ENCODE measurements at regions not wholly inside any gene's neighbourhood (a gene's known extent, or its start where the extent isn't known, plus 50 kb on each side); places are given as distances from the start of the nearest gene placed in this dataset.
"Not testable (repeated sequence)": the region's sequence is repeated elsewhere in the genome, so short reads cannot be mapped to it uniquely, and the experiment has no call there.

- Histone ChIP-seq H3K4me2 (no peak overlapping the region), H3K4me1 (no peaks in the 10 kb centered on the region), H3K9me3 (peaks cover 23% of the 10 kb centered on the region; the same call in 2 of the 3 replicates), H3K27ac (no peak overlapping the region), H3K4me3 (no peak overlapping the region)
- no peak for FAIRE-seq
- POLR2A ChIA-PET: no interaction called here
- WGBS (ENCODE audit: missing lambda C conversion rate): no CpG with 5 or more reads among the region's 2 CpGs
- no peak for DNase-seq (ENCODE audit: low read depth in 1 of 2, low spot score in 1 of 2)
- no peak for ATAC-seq
- CTCF ChIA-PET: no interaction called here
- TF ChIP-seq HES2 (IDR thresholded peaks at IDR 0.05): no peak
- no peak for TF ChIP-seq MYC (IDR thresholded peaks at IDR 0.05; ENCODE audit: borderline replicate concordance, low read length)
- no peak for TF ChIP-seq MAZ (IDR thresholded peaks at IDR 0.05; ENCODE audit: borderline replicate concordance, low read depth, low read length)
- TF ChIP-seq BHLHE40 (IDR thresholded peaks at IDR 0.05; ENCODE audit: low read depth, low read length): no peak
- TF ChIP-seq HOXB13 (CRISPR knock-in tag; IDR thresholded peaks at IDR 0.05; ENCODE audit: low read depth): no peak
- TF ChIP-seq PBX3 (IDR thresholded peaks at IDR 0.05): no peak
- TF ChIP-seq TFCP2L1 (CRISPR knock-in tag; IDR thresholded peaks at IDR 0.05): no peak
- no peak for TF ChIP-seq POLR2AphosphoS2 (conservative IDR thresholded peaks at IDR 0.05; ENCODE audit: low read length)
- TF ChIP-seq ATOH8 (CRISPR knock-in tag; IDR thresholded peaks at IDR 0.05; ENCODE audit: low read depth): no peak
- no peak for TF ChIP-seq ZC3H11A (IDR thresholded peaks at IDR 0.05)
- TF ChIP-seq BCL3 (IDR thresholded peaks at IDR 0.05): no peak
- no peak for TF ChIP-seq MAFK (IDR thresholded peaks at IDR 0.05; ENCODE audit: partially characterized antibody)
- TF ChIP-seq CTCF (IDR thresholded peaks at IDR 0.05): no peak
- no peak for TF ChIP-seq KDM5A (IDR thresholded peaks at IDR 0.05)
- TF ChIP-seq EP300 (IDR thresholded peaks at IDR 0.05): no peak
- TF ChIP-seq JUN (IDR thresholded peaks at IDR 0.05): no peak
Measured at GRCh38 chrX:74195120-74195519, 108.9 kb upstream of the ZCCHC13 start.

- FAIRE-seq (no peak), DNase-seq (ENCODE audit: low read depth in 1 of 2, low spot score in 1 of 2) (no peak), ATAC-seq (no peak)
- 0 out of 3 replicates have a peak, but pooled peaks cover 3% of the 10 kb centered on the region for H3K9me3 ChIP-seq
- no peaks in the 10 kb centered on the region for H3K4me1 ChIP-seq
- no peak overlapping the region for H3K4me3 ChIP-seq
- ChIA-PET CTCF (no interaction called here), POLR2A (no interaction called here)
- no peak overlapping the region for H3K27ac ChIP-seq
- TF ChIP-seq HDAC2 (IDR thresholded peaks at IDR 0.05): no peak
- no peak for TF ChIP-seq FOSL2 (IDR thresholded peaks at IDR 0.05)
- no peak for TF ChIP-seq FOSL2 (CRISPR knock-in tag; IDR thresholded peaks at IDR 0.05)
- no peak for TF ChIP-seq EHF (CRISPR knock-in tag; IDR thresholded peaks at IDR 0.05)
- TF ChIP-seq MAZ (IDR thresholded peaks at IDR 0.05; ENCODE audit: borderline replicate concordance, low read depth, low read length): no peak
- no peak for TF ChIP-seq KDM5A (IDR thresholded peaks at IDR 0.05)
- TF ChIP-seq POLR2AphosphoS2 (conservative IDR thresholded peaks at IDR 0.05; ENCODE audit: low read length): no peak
- TF ChIP-seq HEYL (CRISPR knock-in tag; IDR thresholded peaks at IDR 0.05): no peak
- TF ChIP-seq JUNB (IDR thresholded peaks at IDR 0.05): no peak
- TF ChIP-seq PHF8 (IDR thresholded peaks at IDR 0.05; ENCODE audit: borderline replicate concordance, low read depth): no peak
- no peak for TF ChIP-seq NPAS2 (CRISPR knock-in tag; IDR thresholded peaks at IDR 0.05; ENCODE audit: borderline replicate concordance)
- no peak for TF ChIP-seq REST (IDR thresholded peaks at IDR 0.05)
- TF ChIP-seq HOXA7 (CRISPR knock-in tag; IDR thresholded peaks at IDR 0.05): no peak
- TF ChIP-seq RNF2 (IDR thresholded peaks at IDR 0.05; ENCODE audit: borderline replicate concordance, low read depth): no peak
- TF ChIP-seq KDM1A (IDR thresholded peaks at IDR 0.05; ENCODE audit: low read depth): no peak
- no peak for TF ChIP-seq CBX8 (IDR thresholded peaks at IDR 0.05)
- no peak overlapping the region for H3K4me2 ChIP-seq
- 88% methylated on average over 3 of the region's 3 CpGs for WGBS (ENCODE audit: missing lambda C conversion rate)
Measured at GRCh38 chrX:74187211-74187610, 116.8 kb upstream of the ZCCHC13 start.

GRCh38 chrX:74183047-74183446 lies 120.9 kb upstream of the ZCCHC13 start:
- not testable (repeated sequence) for DNase-seq (ENCODE audit: low read depth in 1 of 2, low spot score in 1 of 2); FAIRE-seq

More at GRCh38 chrX:74183047-74183446, 120.9 kb upstream of the ZCCHC13 start:
- CTCF ChIA-PET, H3K27ac ChIP-seq, H3K4me3 ChIP-seq, POLR2A ChIA-PET, ATAC-seq, H3K9me3 ChIP-seq, H3K4me2 ChIP-seq: not testable (repeated sequence)
- WGBS (ENCODE audit: missing lambda C conversion rate): 77% methylated on average over 4 of the region's 4 CpGs
- peaks cover 18% of the 10 kb centered on the region for H3K4me1 ChIP-seq

All from A549 (cell line).